GM23338 (cell line): ENCODE measurements at regions not wholly inside any gene's neighbourhood (a gene's known extent, or its start where the extent isn't known, plus 50 kb on each side); places are given as distances from the start of the nearest gene placed in this dataset.

Experiments used
- ATAC-seq: fragments of 200-7000 bp; cut with Tn5 transposase; 3 replicates; pipeline ENCODE4 v1.9.1; 2020
- DNase-seq: peaks from one replicate; pipeline ENCODE4 v3.0.0-alpha.2; 2015; ENCODE audit warnings: low spot score
- H2AFZ ChIP-seq: fragments of 200-600 bp; sonication (generic); 2 replicates; pipeline ENCODE4 v1.8.0; 2016; ENCODE audit warnings: antibody characterized with exemption, mild to moderate bottlenecking, moderate library complexity
- H3F3A ChIP-seq: fragments of 200-600 bp; sonication (generic); replicated peaks from 2 replicates; pipeline ENCODE4 v1.8.0; 2017; ENCODE audit warnings: antibody characterized with exemption, mixed run types, low read depth
- H3K27ac ChIP-seq: fragments of 200-600 bp; sonication (generic); 2 replicates; pipeline ENCODE4 v1.6.1; 2016; ENCODE audit warnings: low read depth
- H3K27me3 ChIP-seq: fragments of 200-600 bp; sonication (generic); 2 replicates; pipeline ENCODE4 v1.8.0; 2016; ENCODE audit warnings: mild to moderate bottlenecking, mixed run types, moderate library complexity; ENCODE audit not compliant: insufficient read depth
- H3K36me3 ChIP-seq: fragments of 200-600 bp; sonication (generic); 2 replicates; pipeline ENCODE4 v1.8.0; 2016; ENCODE audit warnings: mild to moderate bottlenecking; ENCODE audit not compliant: insufficient read depth
- H3K4me1 ChIP-seq: fragments of 200-600 bp; sonication (generic); 2 replicates; pipeline ENCODE4 v1.8.0; 2016; ENCODE audit warnings: mild to moderate bottlenecking, moderate library complexity; ENCODE audit not compliant: insufficient read depth
- H3K4me2 ChIP-seq: fragments of 200-600 bp; sonication (generic); 2 replicates; pipeline ENCODE4 v1.7.1; 2017; ENCODE audit warnings: mixed run types
- H3K4me3 ChIP-seq: fragments of 200-600 bp; sonication (generic); 2 replicates; pipeline ENCODE4 v1.6.1; 2016; ENCODE audit warnings: mixed run types
- H3K79me2 ChIP-seq: fragments of 200-600 bp; sonication (generic); replicated peaks from 2 replicates; pipeline ENCODE4 v1.8.0; 2017; ENCODE audit warnings: mild to moderate bottlenecking; ENCODE audit not compliant: insufficient read depth
- H3K9me2 ChIP-seq: fragments of 200-600 bp; sonication (generic); 2 replicates; pipeline ENCODE4 v1.8.0; 2017; ENCODE audit not compliant: insufficient read depth
- H4K20me1 ChIP-seq: fragments of 200-600 bp; sonication (generic); replicated peaks from 2 replicates; pipeline ENCODE4 v1.8.0; 2017; ENCODE audit warnings: mild to moderate bottlenecking; ENCODE audit not compliant: insufficient read depth
- H3K27ac Mint-ChIP-seq: 2 replicates; pipeline ENCODE4 v1.8.0; 2020; ENCODE audit warnings: inconsistent platforms, mild to moderate bottlenecking, moderate library complexity, mixed read lengths
- H3K27me3 Mint-ChIP-seq: 3 replicates; pipeline ENCODE4 v1.8.0; 2022; ENCODE audit warnings: low read depth, mild to moderate bottlenecking, moderate library complexity, mixed read lengths, inconsistent platforms; ENCODE audit not compliant: insufficient read depth, poor library complexity
- H3K36me3 Mint-ChIP-seq: 3 replicates; pipeline ENCODE4 v1.8.0; 2021; ENCODE audit warnings: low read depth, mild to moderate bottlenecking, inconsistent platforms, moderate library complexity, mixed read lengths
- H3K4me1 Mint-ChIP-seq: 3 replicates; pipeline ENCODE4 v1.8.0; 2020; ENCODE audit warnings: mild to moderate bottlenecking, inconsistent platforms, mixed read lengths
- H3K4me3 Mint-ChIP-seq: 3 replicates; pipeline ENCODE4 v1.8.0; 2021; ENCODE audit warnings: moderate library complexity, mild to moderate bottlenecking, inconsistent platforms, mixed read lengths
- H3K9me3 Mint-ChIP-seq: 3 replicates; pipeline ENCODE4 v1.8.0; 2020; ENCODE audit warnings: moderate library complexity, mild to moderate bottlenecking, inconsistent platforms, mixed read lengths
- CREB1 ChIP-seq: fragments of 250-450 bp; sonication (Bioruptor Pico); IDR thresholded peaks from 2 replicates; pipeline ENCODE4 v1.5.0; 2020; ENCODE audit warnings: low read depth, mild to moderate bottlenecking, moderate library complexity
- EZH2 ChIP-seq: fragments of 200-600 bp; sonication (generic); IDR thresholded peaks from one replicate; pipeline ENCODE4 v1.8.0; 2017; ENCODE audit warnings: antibody characterized with exemption, mild to moderate bottlenecking, low read depth; ENCODE audit not compliant: unreplicated experiment
- EZH2phosphoT487 ChIP-seq: fragments of 200-600 bp; sonication (generic); IDR thresholded peaks from one replicate; pipeline ENCODE4 v1.8.1; 2018; ENCODE audit warnings: antibody characterized with exemption; ENCODE audit not compliant: unreplicated experiment
- JUNB ChIP-seq: IDR thresholded peaks from one replicate; pipeline ENCODE4 v1.6.1; 2016; ENCODE audit warnings: antibody characterized with exemption; ENCODE audit not compliant: unreplicated experiment
- POLR2AphosphoS5 ChIP-seq: IDR thresholded peaks from 2 replicates; pipeline ENCODE4 v1.6.1; 2016; ENCODE audit warnings: antibody characterized with exemption, low read depth
- STAT1 ChIP-seq: IDR thresholded peaks from one replicate; pipeline ENCODE4 v1.6.1; 2016; ENCODE audit warnings: antibody characterized with exemption; ENCODE audit not compliant: unreplicated experiment
- ZNF114 ChIP-seq: fragments of 250-450 bp; sonication (Bioruptor Pico); IDR thresholded peaks from 2 replicates; pipeline ENCODE4 v1.5.0; 2020; ENCODE audit warnings: mild to moderate bottlenecking, moderate library complexity
- ZNF331 ChIP-seq: fragments of 250-450 bp; sonication (Bioruptor Pico); IDR thresholded peaks from 2 replicates; pipeline ENCODE4 v1.5.0; 2020; ENCODE audit warnings: low read depth, mild to moderate bottlenecking, moderate library complexity
- TF ChIP-seq, protein P1 (sequence below), 2 experiments: fragments of 200-600 bp in 1 of 2; sonication (generic) in 1 of 2; conservative IDR thresholded peaks; 2 replicates each; pipeline versions ENCODE4 v1.5.1 to v1.6.1; 2016 to 2017; ENCODE audit warnings: antibody characterized with exemption in 2 of 2, low read depth in 2 of 2, mild to moderate bottlenecking in 2 of 2, moderate library complexity in 1 of 2
- TF ChIP-seq, protein P2 (sequence below): IDR thresholded peaks from 2 replicates; pipeline ENCODE4 v1.6.1; 2016; ENCODE audit warnings: antibody characterized with exemption
- TF ChIP-seq, protein P3 (sequence below): IDR thresholded peaks from one replicate; pipeline ENCODE4 v1.6.1; 2018; ENCODE audit warnings: antibody characterized with exemption; ENCODE audit not compliant: unreplicated experiment

DNA sequence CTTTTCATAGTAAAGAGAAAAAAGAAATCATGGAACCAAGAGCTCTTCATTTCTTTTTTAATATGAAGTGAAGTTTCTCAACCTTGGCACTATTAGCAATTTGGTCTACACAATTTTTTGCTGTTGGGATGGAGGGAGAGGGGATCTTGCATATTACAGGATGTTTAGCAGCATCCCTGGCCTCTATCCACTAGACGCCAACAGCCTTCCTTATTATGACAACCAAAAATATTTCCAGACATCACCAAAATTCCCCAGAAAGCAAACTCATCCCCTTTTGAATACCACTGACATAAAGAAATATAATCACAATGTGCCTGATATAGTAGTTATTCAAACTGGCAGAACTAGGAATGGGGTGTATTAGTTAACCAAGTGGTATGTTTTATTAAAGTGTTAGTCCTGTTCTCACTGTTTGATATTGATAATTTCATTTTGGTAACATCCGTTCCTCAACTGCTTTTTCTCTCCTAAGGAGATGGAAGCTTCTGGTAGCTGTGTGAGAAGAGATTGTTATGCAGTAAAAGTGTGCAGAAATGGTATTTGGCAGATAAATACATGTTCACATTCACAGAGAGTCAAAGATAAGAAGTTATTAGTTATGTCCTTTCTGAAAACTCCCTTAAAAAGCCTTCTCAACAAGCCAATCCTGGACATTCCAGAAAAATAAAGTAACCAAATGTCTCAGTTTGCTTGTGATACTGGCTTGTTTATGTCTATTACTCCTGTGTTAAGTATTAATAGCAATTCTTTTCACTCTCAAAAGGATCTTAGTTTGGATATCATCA lies 699.9 kb downstream of the C12orf50 start (continued):
- TF ChIP-seq JUNB = no peak

DNA sequence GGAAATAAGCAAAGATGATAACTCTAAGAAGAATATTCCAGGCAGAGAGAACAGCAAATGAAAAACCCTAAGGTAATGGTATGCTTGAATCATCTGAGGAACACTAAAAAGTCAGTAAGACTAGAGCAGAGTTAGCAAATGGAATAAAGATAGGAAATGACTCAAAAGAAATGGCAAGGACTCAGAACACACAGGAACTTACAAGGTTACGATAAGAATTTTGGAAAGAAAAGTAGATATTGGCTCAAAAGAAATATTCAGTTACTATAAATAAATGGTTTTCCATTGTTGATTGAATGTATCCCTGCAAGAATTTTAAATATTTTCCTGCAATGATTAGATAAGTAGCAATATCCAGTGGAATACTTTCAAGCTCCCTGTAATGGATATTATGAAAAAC lies 705.8 kb downstream of the C12orf50 start:
- H3F3A ChIP-seq = no peaks in the 10 kb centered on the region
- no peak overlapping the region for H3K4me3 Mint-ChIP-seq
- no peak overlapping the region for H3K4me2 ChIP-seq
- no peaks in the 10 kb centered on the region for H3K36me3 ChIP-seq
- H3K27ac Mint-ChIP-seq = no peak overlapping the region
- H3K36me3 Mint-ChIP-seq = no peaks in the 10 kb centered on the region
- no peaks in the 10 kb centered on the region for H3K27me3 ChIP-seq
- H3K4me1 ChIP-seq = no peaks in the 10 kb centered on the region
- H3K4me3 ChIP-seq = no peak overlapping the region
- H3K9me3 Mint-ChIP-seq = no peaks in the 10 kb centered on the region
- H3K27me3 Mint-ChIP-seq = no peaks in the 10 kb centered on the region
- H4K20me1 ChIP-seq = no peaks in the 10 kb centered on the region
- no peak overlapping the region for H3K27ac ChIP-seq
- H3K4me1 Mint-ChIP-seq = no peaks in the 10 kb centered on the region
- no peak overlapping the region for H2AFZ ChIP-seq
- H3K9me2 ChIP-seq = no peaks in the 10 kb centered on the region
- DNase-seq (no peak), ATAC-seq (no peak)
- H3K79me2 ChIP-seq = no peaks in the 10 kb centered on the region
- TF ChIP-seq POLR2AphosphoS5 (no peak), EZH2 (no peak)
- TF ChIP-seq, protein P1, sequence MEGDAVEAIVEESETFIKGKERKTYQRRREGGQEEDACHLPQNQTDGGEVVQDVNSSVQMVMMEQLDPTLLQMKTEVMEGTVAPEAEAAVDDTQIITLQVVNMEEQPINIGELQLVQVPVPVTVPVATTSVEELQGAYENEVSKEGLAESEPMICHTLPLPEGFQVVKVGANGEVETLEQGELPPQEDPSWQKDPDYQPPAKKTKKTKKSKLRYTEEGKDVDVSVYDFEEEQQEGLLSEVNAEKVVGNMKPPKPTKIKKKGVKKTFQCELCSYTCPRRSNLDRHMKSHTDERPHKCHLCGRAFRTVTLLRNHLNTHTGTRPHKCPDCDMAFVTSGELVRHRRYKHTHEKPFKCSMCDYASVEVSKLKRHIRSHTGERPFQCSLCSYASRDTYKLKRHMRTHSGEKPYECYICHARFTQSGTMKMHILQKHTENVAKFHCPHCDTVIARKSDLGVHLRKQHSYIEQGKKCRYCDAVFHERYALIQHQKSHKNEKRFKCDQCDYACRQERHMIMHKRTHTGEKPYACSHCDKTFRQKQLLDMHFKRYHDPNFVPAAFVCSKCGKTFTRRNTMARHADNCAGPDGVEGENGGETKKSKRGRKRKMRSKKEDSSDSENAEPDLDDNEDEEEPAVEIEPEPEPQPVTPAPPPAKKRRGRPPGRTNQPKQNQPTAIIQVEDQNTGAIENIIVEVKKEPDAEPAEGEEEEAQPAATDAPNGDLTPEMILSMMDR (conservative IDR thresholded peaks at IDR 0.05; ENCODE audit: low read depth in 2 of 2) = no peak
- TF ChIP-seq, protein P2, sequence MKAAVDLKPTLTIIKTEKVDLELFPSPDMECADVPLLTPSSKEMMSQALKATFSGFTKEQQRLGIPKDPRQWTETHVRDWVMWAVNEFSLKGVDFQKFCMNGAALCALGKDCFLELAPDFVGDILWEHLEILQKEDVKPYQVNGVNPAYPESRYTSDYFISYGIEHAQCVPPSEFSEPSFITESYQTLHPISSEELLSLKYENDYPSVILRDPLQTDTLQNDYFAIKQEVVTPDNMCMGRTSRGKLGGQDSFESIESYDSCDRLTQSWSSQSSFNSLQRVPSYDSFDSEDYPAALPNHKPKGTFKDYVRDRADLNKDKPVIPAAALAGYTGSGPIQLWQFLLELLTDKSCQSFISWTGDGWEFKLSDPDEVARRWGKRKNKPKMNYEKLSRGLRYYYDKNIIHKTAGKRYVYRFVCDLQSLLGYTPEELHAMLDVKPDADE = no peak

DNA sequence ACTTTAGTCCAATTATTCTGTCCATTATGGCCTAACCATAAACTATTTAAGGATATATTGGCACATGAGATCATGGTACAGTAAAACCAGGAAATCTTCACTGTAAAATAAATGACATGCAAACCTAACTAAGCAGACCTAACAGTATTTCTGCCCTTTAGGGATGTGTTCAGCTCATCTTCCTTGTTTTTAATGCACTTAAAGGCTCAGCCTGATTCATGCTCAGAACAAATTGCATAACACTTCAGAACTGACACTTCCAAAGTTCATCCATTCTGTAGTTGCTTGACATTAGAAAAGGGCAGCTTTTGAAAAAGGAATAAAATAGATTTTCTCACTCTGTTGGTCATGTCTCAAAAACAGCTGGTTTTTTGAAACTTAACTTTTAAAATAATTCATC lies 708.5 kb downstream of the C12orf50 start:
- Histone ChIP-seq H3K36me3 (no peaks in the 10 kb centered on the region), H4K20me1 (no peaks in the 10 kb centered on the region), H3K27me3 (no peaks in the 10 kb centered on the region), H3K79me2 (no peaks in the 10 kb centered on the region), H3K4me1 (no peaks in the 10 kb centered on the region; the same call in 1 of the 2 replicates), H2AFZ (no peak overlapping the region), H3K27ac (no peak overlapping the region), H3K4me2 (no peak overlapping the region), H3F3A (no peaks in the 10 kb centered on the region), H3K4me3 (no peak overlapping the region), H3K9me2 (no peaks in the 10 kb centered on the region)
- Mint-ChIP-seq H3K27ac (no peak overlapping the region), H3K4me3 (no peak overlapping the region), H3K4me1 (no peaks in the 10 kb centered on the region), H3K9me3 (no peaks in the 10 kb centered on the region), H3K27me3 (no peaks in the 10 kb centered on the region), H3K36me3 (no peaks in the 10 kb centered on the region)
- ATAC-seq = no peak
- DNase-seq = no peak
- TF ChIP-seq ZNF331 (CRISPR knock-in tag) = no peak
- no peak for TF ChIP-seq ZNF114 (CRISPR knock-in tag)
- no peak for TF ChIP-seq EZH2
- TF ChIP-seq STAT1 = no peak
- TF ChIP-seq EZH2phosphoT487 = no peak
- no peak for TF ChIP-seq POLR2AphosphoS5
- TF ChIP-seq, protein P3, sequence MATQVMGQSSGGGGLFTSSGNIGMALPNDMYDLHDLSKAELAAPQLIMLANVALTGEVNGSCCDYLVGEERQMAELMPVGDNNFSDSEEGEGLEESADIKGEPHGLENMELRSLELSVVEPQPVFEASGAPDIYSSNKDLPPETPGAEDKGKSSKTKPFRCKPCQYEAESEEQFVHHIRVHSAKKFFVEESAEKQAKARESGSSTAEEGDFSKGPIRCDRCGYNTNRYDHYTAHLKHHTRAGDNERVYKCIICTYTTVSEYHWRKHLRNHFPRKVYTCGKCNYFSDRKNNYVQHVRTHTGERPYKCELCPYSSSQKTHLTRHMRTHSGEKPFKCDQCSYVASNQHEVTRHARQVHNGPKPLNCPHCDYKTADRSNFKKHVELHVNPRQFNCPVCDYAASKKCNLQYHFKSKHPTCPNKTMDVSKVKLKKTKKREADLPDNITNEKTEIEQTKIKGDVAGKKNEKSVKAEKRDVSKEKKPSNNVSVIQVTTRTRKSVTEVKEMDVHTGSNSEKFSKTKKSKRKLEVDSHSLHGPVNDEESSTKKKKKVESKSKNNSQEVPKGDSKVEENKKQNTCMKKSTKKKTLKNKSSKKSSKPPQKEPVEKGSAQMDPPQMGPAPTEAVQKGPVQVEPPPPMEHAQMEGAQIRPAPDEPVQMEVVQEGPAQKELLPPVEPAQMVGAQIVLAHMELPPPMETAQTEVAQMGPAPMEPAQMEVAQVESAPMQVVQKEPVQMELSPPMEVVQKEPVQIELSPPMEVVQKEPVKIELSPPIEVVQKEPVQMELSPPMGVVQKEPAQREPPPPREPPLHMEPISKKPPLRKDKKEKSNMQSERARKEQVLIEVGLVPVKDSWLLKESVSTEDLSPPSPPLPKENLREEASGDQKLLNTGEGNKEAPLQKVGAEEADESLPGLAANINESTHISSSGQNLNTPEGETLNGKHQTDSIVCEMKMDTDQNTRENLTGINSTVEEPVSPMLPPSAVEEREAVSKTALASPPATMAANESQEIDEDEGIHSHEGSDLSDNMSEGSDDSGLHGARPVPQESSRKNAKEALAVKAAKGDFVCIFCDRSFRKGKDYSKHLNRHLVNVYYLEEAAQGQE = no peak
- TF ChIP-seq CREB1 = no peak
